ENCODE measurements at regions not wholly inside any gene's neighbourhood (a gene's known extent, or its start where the extent isn't known, plus 50 kb on each side); places are given as distances from the start of the nearest gene placed in this dataset.
"Not testable (repeated sequence)": the region's sequence is repeated elsewhere in the genome, so short reads cannot be mapped to it uniquely, and the experiment has no call there.

DNA sequence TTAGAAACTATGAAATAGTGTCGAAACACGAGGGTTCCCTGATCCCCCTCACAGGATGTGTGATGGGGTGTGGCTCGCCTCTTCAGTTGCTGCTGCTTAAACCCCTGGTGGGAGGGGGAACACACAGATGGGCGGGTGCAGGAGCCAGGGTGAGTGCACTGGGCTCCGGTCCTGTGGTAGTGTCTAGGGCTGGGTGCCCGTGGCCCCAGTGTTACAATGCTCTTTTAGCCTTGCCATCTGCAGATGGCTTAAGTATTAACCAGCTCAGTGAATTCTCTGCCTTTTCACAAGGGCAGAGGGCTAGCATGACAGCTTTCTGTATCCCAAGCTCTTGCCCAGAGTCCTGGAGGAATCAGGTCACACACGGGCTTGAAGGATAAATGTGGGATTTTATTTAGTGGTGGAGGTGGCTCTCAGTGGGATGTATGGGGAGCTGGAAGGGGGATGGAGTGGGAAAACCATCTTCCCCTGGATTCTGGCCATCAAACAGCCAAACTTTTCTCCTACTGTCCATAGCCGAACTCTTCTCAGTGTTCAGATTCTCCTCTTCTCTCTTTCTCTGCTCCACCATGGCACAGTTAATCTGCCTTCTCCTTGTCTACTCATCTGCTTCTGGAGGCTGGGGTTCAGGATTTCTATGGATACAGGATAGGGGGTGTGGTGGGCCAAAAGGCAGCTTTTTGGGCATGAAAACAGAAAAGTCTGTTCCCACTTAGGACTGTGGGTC is 659.0 kb downstream of the EPM2A start:
- no peaks in the 10 kb centered on the region for H3K4me1 Mint-ChIP-seq
- no peak overlapping the region for H3K27ac Mint-ChIP-seq
- no peaks in the 10 kb centered on the region for H3K36me3 Mint-ChIP-seq
- H3K4me3 Mint-ChIP-seq = no peak overlapping the region
- ATAC-seq (ENCODE audit: low read depth in 2 of 2) (no peak), DNase-seq (no peak)
- peaks cover 0 to 10% (median 0%) of the 10 kb centered on the region in 3 donors for H3K27me3 Mint-ChIP-seq
- H3K9me3 Mint-ChIP-seq = peaks cover 0 to 6% (median 0%) of the 10 kb centered on the region in 7 donors

- no peak for ATAC-seq (ENCODE audit: low read depth in 2 of 2)
- no peak overlapping the region for H3K4me3 Mint-ChIP-seq
Observed at GRCh38 chr6:145077382-145077781, 657.9 kb downstream of the EPM2A start.

DNA sequence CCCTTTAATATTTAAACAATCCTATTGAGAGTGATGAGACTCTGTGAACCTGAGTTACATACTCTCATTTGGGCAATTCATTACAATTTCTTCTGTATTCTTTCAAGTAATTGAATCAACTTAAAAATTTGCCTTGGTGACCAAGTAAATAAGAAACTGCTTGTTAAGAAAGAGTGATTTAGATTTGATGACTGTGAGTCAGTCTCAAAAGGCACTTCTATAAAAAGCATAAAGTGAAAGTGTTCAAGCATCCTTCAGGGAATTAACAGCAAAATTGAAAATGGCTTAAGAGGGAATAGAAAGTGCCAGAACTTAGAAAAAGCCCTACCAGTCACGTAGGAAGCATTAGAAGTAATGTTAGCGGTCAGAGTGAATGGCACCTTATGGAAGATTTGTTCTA is 654.7 kb downstream of the EPM2A start:
- no peak overlapping the region for H3K4me3 Mint-ChIP-seq
- ATAC-seq (ENCODE audit: low read depth in 2 of 2) (no peak), DNase-seq (no peak)
- no peaks in the 10 kb centered on the region for H3K9me3 Mint-ChIP-seq
- H3K36me3 Mint-ChIP-seq = no peaks in the 10 kb centered on the region
- H3K4me1 Mint-ChIP-seq = no peaks in the 10 kb centered on the region
- H3K27me3 Mint-ChIP-seq = peaks cover 0 to 4% (median 0%) of the 10 kb centered on the region in 3 donors
- no peak overlapping the region for H3K27ac Mint-ChIP-seq

More at GRCh38 chr6:145077382-145077781, 657.9 kb downstream of the EPM2A start:
- DNase-seq = no peak
- H3K9me3 Mint-ChIP-seq = peaks cover 0 to 4% (median 0%) of the 10 kb centered on the region in 7 donors
- H3K4me1 Mint-ChIP-seq = no peaks in the 10 kb centered on the region
- H3K27me3 Mint-ChIP-seq = peaks cover 0 to 8% (median 0%) of the 10 kb centered on the region in 3 donors
- no peak overlapping the region for H3K27ac Mint-ChIP-seq
- H3K36me3 Mint-ChIP-seq = no peaks in the 10 kb centered on the region

GRCh38 chr6:145081677-145082076 is 653.6 kb downstream of the EPM2A start:
- H3K9me3 Mint-ChIP-seq = no peaks in the 10 kb centered on the region
- H3K36me3 Mint-ChIP-seq = no peaks in the 10 kb centered on the region
- ATAC-seq (ENCODE audit: low read depth in 2 of 2) = no peak
- DNase-seq = no peak
- no peak overlapping the region for H3K27ac Mint-ChIP-seq
- no peaks in the 10 kb centered on the region for H3K4me1 Mint-ChIP-seq
- H3K27me3 Mint-ChIP-seq = peaks cover 0 to 4% (median 0%) of the 10 kb centered on the region in 3 donors
- no peak overlapping the region for H3K4me3 Mint-ChIP-seq

DNA sequence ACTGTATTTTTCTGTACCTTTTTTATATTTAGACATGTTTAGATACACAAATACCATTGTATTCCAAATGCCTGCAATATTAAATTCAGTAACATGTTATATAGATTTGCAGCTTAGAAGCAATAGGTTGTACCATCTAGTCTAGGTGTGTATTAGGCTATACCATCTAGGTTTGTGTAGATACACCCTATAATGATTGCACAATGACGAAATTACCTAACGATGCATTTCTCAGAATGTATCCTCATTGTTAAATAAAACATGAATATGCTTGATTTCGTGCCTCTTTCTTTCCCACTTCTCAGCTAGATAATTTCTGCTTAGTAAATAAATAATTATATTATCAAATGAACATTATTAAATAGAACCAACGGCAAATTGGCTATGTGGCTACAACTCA is 653.0 kb downstream of the EPM2A start:
- Mint-ChIP-seq H3K4me1 (no peaks in the 10 kb centered on the region), H3K27ac (no peak overlapping the region), H3K9me3 (no peaks in the 10 kb centered on the region), H3K27me3 (peaks cover 0 to 4% (median 0%) of the 10 kb centered on the region in 3 donors), H3K36me3 (no peaks in the 10 kb centered on the region), H3K4me3 (no peak overlapping the region)
- DNase-seq (no peak), ATAC-seq (ENCODE audit: low read depth in 2 of 2) (no peak)

- H3K27ac Mint-ChIP-seq = no peak overlapping the region
- no peak overlapping the region for H3K4me3 Mint-ChIP-seq
- DNase-seq = no peak
- ATAC-seq (ENCODE audit: low read depth in 2 of 2) = no peak
- H3K9me3 Mint-ChIP-seq = no peaks in the 10 kb centered on the region
- no peaks in the 10 kb centered on the region for H3K36me3 Mint-ChIP-seq
- no peaks in the 10 kb centered on the region for H3K4me1 Mint-ChIP-seq
- H3K27me3 Mint-ChIP-seq = no peaks in the 10 kb centered on the region
Observed at GRCh38 chr6:145086197-145086596, 649.1 kb downstream of the EPM2A start.

DNA sequence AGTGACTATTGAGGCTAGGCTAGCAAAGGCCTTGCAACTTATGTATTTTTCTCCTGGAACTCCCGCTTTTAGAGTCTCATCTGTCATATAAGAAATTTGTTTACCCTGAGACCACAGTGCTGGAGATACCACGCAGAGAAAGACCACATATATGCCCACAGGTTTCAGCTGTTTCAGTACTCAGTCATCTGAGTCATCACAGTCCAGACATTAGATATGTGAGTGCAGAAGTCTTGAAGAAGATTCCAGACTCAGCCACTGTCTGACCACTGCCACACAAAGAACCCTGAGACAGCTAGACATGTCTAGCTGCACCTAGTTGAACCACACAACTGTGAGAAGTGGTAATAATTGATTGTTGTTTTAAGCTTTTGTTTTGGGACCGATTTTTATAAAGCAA is 648.3 kb downstream of the EPM2A start:
- DNase-seq = no peak
- H3K27me3 Mint-ChIP-seq = peaks cover 0 to 6% (median 0%) of the 10 kb centered on the region in 3 donors
- no peaks in the 10 kb centered on the region for H3K36me3 Mint-ChIP-seq
- ATAC-seq (ENCODE audit: low read depth in 2 of 2) = no peak
- H3K4me1 Mint-ChIP-seq = no peaks in the 10 kb centered on the region
- no peak overlapping the region for H3K27ac Mint-ChIP-seq
- no peak overlapping the region for H3K4me3 Mint-ChIP-seq
- H3K9me3 Mint-ChIP-seq = no peaks in the 10 kb centered on the region

- peaks cover 0 to 3% (median 0%) of the 10 kb centered on the region in 7 donors for H3K9me3 Mint-ChIP-seq
- no peak for ATAC-seq (ENCODE audit: low read depth in 2 of 2)
- H3K36me3 Mint-ChIP-seq = no peaks in the 10 kb centered on the region
- no peak overlapping the region for H3K4me3 Mint-ChIP-seq
- no peaks in the 10 kb centered on the region for H3K4me1 Mint-ChIP-seq
- peaks cover 0 to 13% (median 0%) of the 10 kb centered on the region in 3 donors for H3K27me3 Mint-ChIP-seq
- no peak overlapping the region for H3K27ac Mint-ChIP-seq
- DNase-seq = no peak
Observed at GRCh38 chr6:145090801-145091585, 644.3 kb downstream of the EPM2A start.

DNA sequence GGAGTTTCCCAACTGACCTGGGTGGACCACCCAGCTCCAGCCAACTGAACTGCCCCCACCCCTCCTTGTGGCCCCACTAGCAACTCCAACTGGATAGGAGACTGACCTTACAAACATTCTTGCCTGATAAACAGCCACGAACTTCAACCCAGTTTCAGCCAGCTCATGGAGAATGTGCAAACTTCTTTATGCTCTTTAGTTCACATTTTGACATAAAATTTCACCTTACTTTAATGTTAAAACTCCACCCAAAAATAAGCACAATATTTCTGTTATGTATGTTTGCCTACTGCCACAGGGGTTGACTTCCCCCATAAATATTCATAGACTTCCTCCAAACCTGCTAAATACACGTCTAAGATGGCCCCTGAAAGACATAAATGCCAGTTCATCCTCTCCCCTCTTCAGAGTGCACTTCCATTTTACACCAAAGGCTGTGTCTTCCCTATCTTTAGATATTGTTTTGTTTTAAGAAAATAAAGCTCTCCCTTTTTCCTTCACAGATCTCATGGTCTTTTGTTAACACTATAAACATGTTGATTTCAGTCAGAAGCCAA is 643.7 kb downstream of the EPM2A start:
- no peak overlapping the region for H3K27ac Mint-ChIP-seq
- no peak overlapping the region for H3K4me3 Mint-ChIP-seq
- H3K4me1 Mint-ChIP-seq = no peaks in the 10 kb centered on the region
- H3K36me3 Mint-ChIP-seq = no peaks in the 10 kb centered on the region
- peaks cover 0 to 13% (median 0%) of the 10 kb centered on the region in 3 donors for H3K27me3 Mint-ChIP-seq
- peaks cover 0 to 8% (median 2%) of the 10 kb centered on the region in 7 donors for H3K9me3 Mint-ChIP-seq
- ATAC-seq (ENCODE audit: low read depth in 2 of 2) = no peak
- no peak for DNase-seq

- Mint-ChIP-seq H3K4me1 (no peaks in the 10 kb centered on the region), H3K27ac (no peak overlapping the region), H3K4me3 (no peak overlapping the region), H3K9me3 (peaks cover 0 to 17% (median 4%) of the 10 kb centered on the region in 7 donors), H3K36me3 (no peaks in the 10 kb centered on the region), H3K27me3 (peaks cover 0 to 13% (median 0%) of the 10 kb centered on the region in 3 donors)
- no peak for ATAC-seq (ENCODE audit: low read depth in 2 of 2)
- DNase-seq = no peak
Observed at GRCh38 chr6:145092554-145092953, 642.8 kb downstream of the EPM2A start.

GRCh38 chr6:145093226-145093625 is 642.1 kb downstream of the EPM2A start:
- Mint-ChIP-seq H3K4me1 (no peaks in the 10 kb centered on the region), H3K36me3 (no peaks in the 10 kb centered on the region), H3K4me3 (no peak overlapping the region), H3K9me3 (peaks cover 0 to 21% (median 10%) of the 10 kb centered on the region in 7 donors), H3K27me3 (peaks cover 0 to 13% (median 0%) of the 10 kb centered on the region in 3 donors), H3K27ac (no peak overlapping the region)
- ATAC-seq (ENCODE audit: low read depth in 2 of 2) (no peak), DNase-seq (no peak)

GRCh38 chr6:145096846-145097245 is 638.5 kb downstream of the EPM2A start:
- ATAC-seq (ENCODE audit: low read depth in 2 of 2) (no peak), DNase-seq (no peak)
- Mint-ChIP-seq H3K9me3 (peaks cover 5 to 35% (median 16%) of the 10 kb centered on the region in 7 donors), H3K4me3 (no peak overlapping the region), H3K27me3 (peaks cover 0 to 9% (median 4%) of the 10 kb centered on the region in 3 donors), H3K4me1 (no peaks in the 10 kb centered on the region), H3K27ac (peak overlapping the region in 1 of 6 donors; percentile 4), H3K36me3 (no peaks in the 10 kb centered on the region)

DNA sequence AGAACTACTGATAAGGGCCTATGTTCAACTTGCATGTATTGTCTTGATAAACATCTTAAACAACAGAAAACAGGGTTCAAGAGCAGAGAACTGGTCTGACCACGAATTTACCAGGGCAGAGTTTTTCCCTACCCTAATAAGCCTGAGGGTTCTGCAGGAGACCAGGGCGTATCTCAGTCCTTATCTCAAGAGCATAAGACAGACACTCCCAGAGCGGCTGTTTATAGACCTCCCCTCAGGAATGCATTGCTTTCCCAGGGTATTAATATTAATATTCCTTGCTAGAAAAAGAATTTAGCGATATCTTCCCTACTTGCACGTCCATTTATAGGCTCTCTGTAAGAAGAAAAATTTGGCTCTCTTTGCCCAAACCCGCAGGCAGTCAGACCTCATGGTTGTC is 637.2 kb downstream of the EPM2A start:
- not testable (repeated sequence) for DNase-seq, H3K36me3 Mint-ChIP-seq
- H3K27ac Mint-ChIP-seq = peak overlapping the region in 1 of 6 donors; percentile 9

More for the DNA sequence above, 637.2 kb downstream of the EPM2A start:
- H3K4me3 Mint-ChIP-seq; H3K27me3 Mint-ChIP-seq; H3K4me1 Mint-ChIP-seq; ATAC-seq (ENCODE audit: low read depth in 2 of 2): not testable (repeated sequence)
- H3K9me3 Mint-ChIP-seq = peaks cover 5 to 35% (median 16%) of the 10 kb centered on the region in 7 donors
